Sigmoid colon (tissue), 4 donors: ENCODE measurements at regions not wholly inside any gene's neighbourhood (a gene's known extent, or its start where the extent isn't known, plus 50 kb on each side); places are given as distances from the start of the nearest gene placed in this dataset.

Experiments
- EP300 ChIP-seq, 4 donors: sonication (generic); formaldehyde crosslinking; IDR thresholded peaks; one replicate each; pipeline ENCODE4 v1.6.1; 2017; ENCODE audit warnings: antibody characterized with exemption in 4 of 4
- POLR2A ChIP-seq, 2 donors: fragments of 450-650 bp; IDR thresholded peaks; one replicate each; pipeline ENCODE4 v1.6.1; 2016; ENCODE audit warnings: antibody characterized with exemption in 2 of 2, mild to moderate bottlenecking in 2 of 2, moderate library complexity in 2 of 2
- TF ChIP-seq, protein P1 (sequence below), 4 experiments: fragments of 450-650 bp in 3 of 4; fragments of 200-600 bp in 1 of 4; IDR thresholded peaks; one replicate each; pipeline ENCODE4 v1.5.1; 2016 to 2019; ENCODE audit warnings: antibody characterized with exemption in 4 of 4, mild to moderate bottlenecking in 3 of 4, moderate library complexity in 2 of 4

- TF ChIP-seq, protein P1, sequence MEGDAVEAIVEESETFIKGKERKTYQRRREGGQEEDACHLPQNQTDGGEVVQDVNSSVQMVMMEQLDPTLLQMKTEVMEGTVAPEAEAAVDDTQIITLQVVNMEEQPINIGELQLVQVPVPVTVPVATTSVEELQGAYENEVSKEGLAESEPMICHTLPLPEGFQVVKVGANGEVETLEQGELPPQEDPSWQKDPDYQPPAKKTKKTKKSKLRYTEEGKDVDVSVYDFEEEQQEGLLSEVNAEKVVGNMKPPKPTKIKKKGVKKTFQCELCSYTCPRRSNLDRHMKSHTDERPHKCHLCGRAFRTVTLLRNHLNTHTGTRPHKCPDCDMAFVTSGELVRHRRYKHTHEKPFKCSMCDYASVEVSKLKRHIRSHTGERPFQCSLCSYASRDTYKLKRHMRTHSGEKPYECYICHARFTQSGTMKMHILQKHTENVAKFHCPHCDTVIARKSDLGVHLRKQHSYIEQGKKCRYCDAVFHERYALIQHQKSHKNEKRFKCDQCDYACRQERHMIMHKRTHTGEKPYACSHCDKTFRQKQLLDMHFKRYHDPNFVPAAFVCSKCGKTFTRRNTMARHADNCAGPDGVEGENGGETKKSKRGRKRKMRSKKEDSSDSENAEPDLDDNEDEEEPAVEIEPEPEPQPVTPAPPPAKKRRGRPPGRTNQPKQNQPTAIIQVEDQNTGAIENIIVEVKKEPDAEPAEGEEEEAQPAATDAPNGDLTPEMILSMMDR (IDR thresholded peaks at IDR 0.05): no peak
- no peak for TF ChIP-seq EP300 (IDR thresholded peaks at IDR 0.05)
- TF ChIP-seq POLR2A (IDR thresholded peaks at IDR 0.05): no peak
Measured at GRCh38 chr3:130825762-130826299, 68.1 kb upstream of the ATP2C1 start.
